ENCODE measurements at regions not wholly inside any gene's neighbourhood (a gene's known extent, or its start where the extent isn't known, plus 50 kb on each side); places are given as distances from the start of the nearest gene placed in this dataset.
"Not testable (repeated sequence)": the region's sequence is repeated elsewhere in the genome, so short reads cannot be mapped to it uniquely, and the experiment has no call there.

DNA sequence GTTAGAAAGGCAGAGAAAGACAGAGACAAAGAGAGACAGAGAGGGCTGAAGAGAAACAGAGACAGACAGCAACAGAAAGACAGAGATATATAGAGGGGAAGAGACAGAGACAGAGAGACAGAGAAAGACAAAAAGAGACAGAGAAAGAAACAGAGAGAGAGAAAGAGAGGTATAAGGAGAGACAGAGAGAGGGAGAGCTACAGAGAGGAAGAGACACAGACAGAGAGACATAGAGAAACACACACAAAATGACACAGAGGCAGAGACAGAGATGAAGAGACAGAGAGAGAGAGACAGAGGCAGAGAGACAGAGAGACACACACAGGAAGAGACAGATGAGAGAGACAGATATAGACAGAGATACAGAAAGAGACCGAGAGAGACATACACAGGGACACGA lies 168.6 kb downstream of the TMEM121 start:
- H3K27me3 Mint-ChIP-seq (ENCODE audit: low read depth) = peaks cover 12% of the 10 kb centered on the region
- ATAC-seq (no peak), DNase-seq (no peak)
- POLR2A ChIA-PET = no interaction called here
- CTCF ChIA-PET = no interaction called here
- no peaks in the 10 kb centered on the region for H3K36me3 Mint-ChIP-seq (ENCODE audit: low read depth)
- H3K9me3 Mint-ChIP-seq (ENCODE audit: insufficient read depth) = no peaks in the 10 kb centered on the region
- no peak overlapping the region for H3K27ac Mint-ChIP-seq
- no peak overlapping the region for H3K4me3 Mint-ChIP-seq
- H3K4me1 Mint-ChIP-seq (ENCODE audit: low read depth) = peaks cover 4% of the 10 kb centered on the region

GRCh38 chr14:105696388-105696787 lies 170.0 kb downstream of the TMEM121 start:
- H3K27ac Mint-ChIP-seq; H3K36me3 Mint-ChIP-seq (ENCODE audit: low read depth); H3K9me3 Mint-ChIP-seq (ENCODE audit: insufficient read depth); H3K4me3 Mint-ChIP-seq; CTCF ChIA-PET; DNase-seq; ATAC-seq; POLR2A ChIA-PET: not testable (repeated sequence)
- Mint-ChIP-seq H3K27me3 (ENCODE audit: low read depth) (peaks cover 12% of the 10 kb centered on the region), H3K4me1 (ENCODE audit: low read depth) (peaks cover 15% of the 10 kb centered on the region)

- DNase-seq; POLR2A ChIA-PET; H3K4me3 Mint-ChIP-seq; H3K9me3 Mint-ChIP-seq (ENCODE audit: insufficient read depth); CTCF ChIA-PET; ATAC-seq; H3K36me3 Mint-ChIP-seq (ENCODE audit: low read depth); H3K27ac Mint-ChIP-seq: not testable (repeated sequence)
- Mint-ChIP-seq H3K27me3 (ENCODE audit: low read depth) (peaks cover 12% of the 10 kb centered on the region), H3K4me1 (ENCODE audit: low read depth) (peaks cover 20% of the 10 kb centered on the region)
These were observed 171.0 kb downstream of the TMEM121 start for GRCh38 chr14:105697414-105697813.

- Mint-ChIP-seq H3K27me3 (ENCODE audit: low read depth) (peaks cover 12% of the 10 kb centered on the region), H3K27ac (peak overlapping the region; percentile 7)
- not testable (repeated sequence) for H3K36me3 Mint-ChIP-seq (ENCODE audit: low read depth)
These were observed 171.6 kb downstream of the TMEM121 start for GRCh38 chr14:105697955-105698354.

GRCh38 chr14:105698940-105699556 lies 172.7 kb downstream of the TMEM121 start:
- ATAC-seq, POLR2A ChIA-PET: not testable (repeated sequence)

More at GRCh38 chr14:105697955-105698354, 171.6 kb downstream of the TMEM121 start:
- POLR2A ChIA-PET; H3K4me3 Mint-ChIP-seq; ATAC-seq; DNase-seq; CTCF ChIA-PET; H3K9me3 Mint-ChIP-seq (ENCODE audit: insufficient read depth): not testable (repeated sequence)
- H3K4me1 Mint-ChIP-seq (ENCODE audit: low read depth) = peaks cover 20% of the 10 kb centered on the region

GRCh38 chr14:105699706-105700105 lies 173.3 kb downstream of the TMEM121 start:
- H3K27me3 Mint-ChIP-seq (ENCODE audit: low read depth); CTCF ChIA-PET; H3K4me3 Mint-ChIP-seq; ATAC-seq; H3K9me3 Mint-ChIP-seq (ENCODE audit: insufficient read depth); H3K27ac Mint-ChIP-seq; DNase-seq; H3K36me3 Mint-ChIP-seq (ENCODE audit: low read depth); POLR2A ChIA-PET: not testable (repeated sequence)
- H3K4me1 Mint-ChIP-seq (ENCODE audit: low read depth) = peaks cover 20% of the 10 kb centered on the region

More at GRCh38 chr14:105698940-105699556, 172.7 kb downstream of the TMEM121 start:
- DNase-seq; H3K36me3 Mint-ChIP-seq (ENCODE audit: low read depth); H3K27ac Mint-ChIP-seq; H3K9me3 Mint-ChIP-seq (ENCODE audit: insufficient read depth); H3K27me3 Mint-ChIP-seq (ENCODE audit: low read depth); CTCF ChIA-PET; H3K4me3 Mint-ChIP-seq: not testable (repeated sequence)
- peaks cover 20% of the 10 kb centered on the region for H3K4me1 Mint-ChIP-seq (ENCODE audit: low read depth)

DNA sequence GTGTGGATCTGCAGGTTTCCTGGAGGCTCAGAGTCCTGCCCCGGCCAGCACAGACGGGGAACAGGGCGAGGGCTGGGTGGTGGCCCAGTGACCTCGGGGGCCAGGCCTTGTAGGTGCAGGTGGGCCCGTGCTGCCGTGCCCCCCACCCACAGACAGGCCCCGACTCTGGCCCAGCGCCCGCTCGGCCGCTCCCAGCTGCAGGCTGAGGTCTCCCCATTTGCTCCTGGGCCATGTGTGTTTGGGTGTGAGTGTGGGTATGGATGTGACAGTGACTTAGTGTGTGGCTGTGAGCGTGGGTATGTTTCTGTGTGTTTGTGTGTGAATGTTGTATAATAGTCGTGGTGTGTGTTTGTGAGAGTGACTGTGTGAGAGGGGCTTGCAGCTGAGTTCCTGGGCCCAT lies 173.8 kb downstream of the TMEM121 start:
- DNase-seq; H3K9me3 Mint-ChIP-seq (ENCODE audit: insufficient read depth); H3K4me3 Mint-ChIP-seq; CTCF ChIA-PET; H3K36me3 Mint-ChIP-seq (ENCODE audit: low read depth); H3K27ac Mint-ChIP-seq; H3K27me3 Mint-ChIP-seq (ENCODE audit: low read depth); ATAC-seq: not testable (repeated sequence)
- POLR2A ChIA-PET = interaction anchor here (0.6 kb wide), 1 partner anchor 704 kb away, joined by 3 read pairs; no protein-coding TSS in a partner anchor
- H3K4me1 Mint-ChIP-seq (ENCODE audit: low read depth) = peaks cover 19% of the 10 kb centered on the region

DNA sequence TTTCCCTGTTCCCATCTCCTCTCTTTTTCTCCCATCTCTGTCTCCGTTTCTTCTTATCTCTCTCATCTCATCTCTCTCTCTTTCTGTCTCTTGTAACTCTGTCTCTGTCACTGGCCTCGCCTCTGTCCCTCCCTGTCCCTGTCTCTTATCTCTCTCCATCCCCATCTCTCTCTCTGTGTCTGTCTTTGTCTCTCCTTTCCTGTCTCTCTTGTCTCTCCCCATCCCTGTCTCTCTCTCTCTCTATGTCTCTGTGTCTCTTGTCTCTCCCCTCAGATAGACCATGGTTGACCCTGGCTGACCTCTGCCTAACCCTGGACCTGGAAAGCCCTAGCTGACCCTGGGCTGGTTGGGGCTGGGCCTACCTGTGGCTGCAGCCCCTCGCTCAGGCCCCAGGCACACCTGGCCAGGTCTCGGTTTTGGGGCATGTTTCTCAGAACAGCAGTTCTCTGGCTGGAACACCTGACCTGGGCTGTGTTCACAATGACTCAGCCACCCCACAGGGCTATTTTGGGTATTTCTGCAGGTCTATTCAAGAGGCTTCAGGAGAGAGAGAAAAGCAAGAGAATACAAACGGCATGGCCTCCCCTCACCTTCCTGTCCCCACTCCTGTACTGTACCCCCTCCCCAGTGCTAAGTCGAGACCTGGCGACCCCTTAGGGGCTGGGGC lies 174.4 kb downstream of the TMEM121 start:
- Mint-ChIP-seq H3K36me3 (ENCODE audit: low read depth) (no peaks in the 10 kb centered on the region), H3K27me3 (ENCODE audit: low read depth) (no peaks in the 10 kb centered on the region), H3K4me1 (ENCODE audit: low read depth) (peaks cover 16% of the 10 kb centered on the region), H3K27ac (peak overlapping the region; percentile 26), H3K4me3 (no peak overlapping the region), H3K9me3 (ENCODE audit: insufficient read depth) (no peaks in the 10 kb centered on the region)
- ATAC-seq = no peak
- ChIA-PET CTCF (no interaction called here), POLR2A (interaction anchor here (0.6 kb wide), 1 partner anchor 703 kb away, joined by 3 read pairs; no protein-coding TSS in a partner anchor)
- no peak for DNase-seq

DNA sequence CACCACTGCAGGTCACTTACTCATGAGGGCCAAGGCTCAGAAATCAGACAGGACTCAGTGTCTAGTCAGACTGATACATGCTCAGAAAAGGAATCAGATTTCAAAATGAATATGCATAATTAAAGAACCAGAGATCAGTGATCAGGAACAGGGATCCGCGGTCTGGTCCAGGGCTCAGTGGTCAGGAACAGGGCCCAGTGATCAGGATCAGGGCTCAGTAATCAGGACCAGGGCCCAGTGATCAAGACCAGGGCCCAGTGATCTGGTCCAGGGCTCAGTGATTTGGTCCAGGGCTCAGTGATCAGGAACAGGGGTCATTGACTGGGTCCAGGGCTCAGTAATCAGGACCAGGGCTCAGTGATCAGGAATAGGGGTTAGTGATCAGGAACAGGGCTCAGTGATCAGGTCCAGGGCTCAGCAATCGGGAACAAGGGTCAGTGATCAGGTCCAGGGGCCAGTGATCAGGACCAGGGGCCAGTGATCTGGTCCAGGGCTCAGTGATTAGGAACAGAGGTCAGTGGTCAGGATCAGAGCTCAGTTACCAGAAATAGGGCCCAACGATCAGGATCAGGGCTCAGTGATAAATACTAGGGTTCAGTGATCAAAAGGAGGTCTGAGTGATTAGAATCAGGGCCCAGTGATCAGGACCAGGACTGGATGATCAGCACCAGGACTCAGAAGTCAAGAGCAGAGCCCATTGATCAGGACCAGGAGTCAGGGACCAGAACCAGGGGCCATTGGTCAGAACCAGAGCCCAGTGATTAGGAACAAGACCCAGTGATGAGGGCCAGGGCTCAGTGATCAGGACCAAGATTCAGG lies 175.3 kb downstream of the TMEM121 start:
- Mint-ChIP-seq H3K36me3 (ENCODE audit: low read depth) (no peaks in the 10 kb centered on the region), H3K9me3 (ENCODE audit: insufficient read depth) (no peaks in the 10 kb centered on the region), H3K27ac (no peak overlapping the region), H3K4me3 (no peak overlapping the region), H3K4me1 (ENCODE audit: low read depth) (peaks cover 16% of the 10 kb centered on the region), H3K27me3 (ENCODE audit: low read depth) (no peaks in the 10 kb centered on the region)
- ATAC-seq (no peak), DNase-seq (no peak)
- POLR2A ChIA-PET = no interaction called here
- CTCF ChIA-PET = no interaction called here

DNA sequence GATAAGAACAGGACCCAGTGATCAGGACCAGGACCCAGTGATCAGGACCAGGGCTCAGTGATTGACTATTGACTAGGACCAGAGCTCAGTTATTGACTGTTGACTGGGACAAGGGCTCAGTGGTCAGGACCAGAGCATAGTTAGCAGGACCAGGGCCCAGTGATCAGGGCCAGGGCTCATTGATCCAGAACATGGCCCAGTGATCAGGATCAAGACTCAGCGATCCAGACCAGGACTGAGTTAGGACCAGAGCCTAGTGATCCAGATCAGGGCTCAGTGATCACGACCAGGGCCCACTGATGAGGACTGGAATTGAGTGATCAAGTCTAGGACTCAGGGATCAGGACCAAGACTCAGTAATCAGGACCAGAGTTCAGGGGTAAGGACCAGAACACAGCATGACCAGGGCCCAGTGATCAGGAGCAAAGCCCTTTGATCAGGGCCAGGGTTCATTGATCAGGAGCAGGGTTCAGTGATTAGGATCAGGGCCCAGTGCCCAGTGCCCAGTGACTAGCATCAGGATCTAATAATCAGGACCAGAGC lies 176.0 kb downstream of the TMEM121 start:
- CTCF ChIA-PET = no interaction called here
- ATAC-seq = no peak
- H3K27ac Mint-ChIP-seq = no peak overlapping the region
- POLR2A ChIA-PET = no interaction called here
- H3K27me3 Mint-ChIP-seq (ENCODE audit: low read depth) = no peaks in the 10 kb centered on the region
- H3K36me3 Mint-ChIP-seq (ENCODE audit: low read depth) = no peaks in the 10 kb centered on the region
- H3K9me3 Mint-ChIP-seq (ENCODE audit: insufficient read depth) = no peaks in the 10 kb centered on the region
- H3K4me1 Mint-ChIP-seq (ENCODE audit: low read depth) = peaks cover 16% of the 10 kb centered on the region
- DNase-seq = no peak
- H3K4me3 Mint-ChIP-seq = no peak overlapping the region

DNA sequence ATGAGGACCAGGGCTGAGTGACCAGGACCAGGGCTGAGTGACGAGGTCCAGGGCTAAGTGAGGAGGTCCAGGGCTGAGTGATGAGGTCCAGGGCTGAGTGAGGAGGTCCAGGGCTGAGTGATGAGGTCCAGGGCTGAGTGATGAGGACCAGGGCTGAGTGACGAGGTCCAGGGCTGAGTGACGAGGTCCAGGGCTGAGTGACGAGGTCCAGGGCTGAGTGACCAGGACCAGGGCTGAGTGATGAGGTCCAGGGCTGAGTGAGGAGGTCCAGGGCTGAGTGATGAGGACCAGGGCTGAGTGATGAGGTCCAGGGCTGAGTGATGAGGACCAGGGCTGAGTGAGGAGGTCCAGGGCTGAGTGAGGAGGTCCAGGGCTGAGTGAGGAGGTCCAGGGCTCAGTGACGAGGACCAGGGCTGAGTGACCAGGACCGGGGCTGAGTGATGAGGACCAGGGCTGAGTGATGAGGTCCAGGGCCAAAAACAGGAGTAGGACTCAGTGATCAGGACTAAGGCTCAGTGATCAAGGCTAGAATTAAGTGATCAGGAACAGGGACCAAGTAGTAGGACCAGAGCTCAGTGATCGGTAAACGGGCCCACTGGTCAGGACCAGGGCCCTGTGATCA lies 176.8 kb downstream of the TMEM121 start:
- ATAC-seq; H3K27ac Mint-ChIP-seq; H3K4me3 Mint-ChIP-seq; H3K27me3 Mint-ChIP-seq (ENCODE audit: low read depth); CTCF ChIA-PET; DNase-seq; POLR2A ChIA-PET; H3K36me3 Mint-ChIP-seq (ENCODE audit: low read depth); H3K9me3 Mint-ChIP-seq (ENCODE audit: insufficient read depth): not testable (repeated sequence)
- peaks cover 16% of the 10 kb centered on the region for H3K4me1 Mint-ChIP-seq (ENCODE audit: low read depth)

Data from activated CD8-positive, alpha-beta T cell treated with anti-CD3 and anti-CD28 coated beads, Interleukin-2, amount 10 ng/mL, durations not matched to agents 7 days and 5 days (primary cell).